GM18511 (cell line): ENCODE measurements at regions not wholly inside any gene's neighbourhood (a gene's known extent, or its start where the extent isn't known, plus 50 kb on each side); places are given as distances from the start of the nearest gene placed in this dataset.
A peak's percentile ranks its signal among the peaks of the same experiment; 100 is the strongest.
"Not testable (repeated sequence)": the region's sequence is repeated elsewhere in the genome, so short reads cannot be mapped to it uniquely, and the experiment has no call there.

Experiments used
- ATAC-seq: cut with Tn5 transposase; IDR thresholded peaks from one replicate; pipeline ENCODE4 v1.9.1; 2021; ENCODE audit warnings: mild to moderate bottlenecking, moderate library complexity; ENCODE audit not compliant: unreplicated experiment

DNA sequence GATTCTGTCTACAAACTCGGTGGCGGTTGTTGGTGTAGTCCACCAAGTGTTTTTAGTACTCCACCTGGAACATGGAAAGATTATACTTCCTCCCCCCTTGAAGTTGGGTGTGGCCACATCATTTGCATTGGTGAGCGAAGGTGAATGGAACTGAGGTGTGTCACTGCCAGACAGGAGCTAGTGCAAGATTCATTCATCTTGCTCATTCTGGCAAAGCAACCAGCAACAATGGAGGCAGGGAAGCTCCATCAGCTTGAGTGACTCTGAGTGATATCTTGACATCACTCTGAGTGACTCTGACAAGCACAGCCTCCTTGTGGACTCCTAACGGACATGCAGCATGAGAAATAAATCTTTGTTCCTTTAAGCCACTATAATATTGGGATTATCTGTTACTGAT, 54.7 kb upstream of the SLC1A4 start:
- no peak for ATAC-seq

GRCh38 chr2:64936809-64937208, 52.4 kb upstream of the SLC1A4 start:
- no peak for ATAC-seq

DNA sequence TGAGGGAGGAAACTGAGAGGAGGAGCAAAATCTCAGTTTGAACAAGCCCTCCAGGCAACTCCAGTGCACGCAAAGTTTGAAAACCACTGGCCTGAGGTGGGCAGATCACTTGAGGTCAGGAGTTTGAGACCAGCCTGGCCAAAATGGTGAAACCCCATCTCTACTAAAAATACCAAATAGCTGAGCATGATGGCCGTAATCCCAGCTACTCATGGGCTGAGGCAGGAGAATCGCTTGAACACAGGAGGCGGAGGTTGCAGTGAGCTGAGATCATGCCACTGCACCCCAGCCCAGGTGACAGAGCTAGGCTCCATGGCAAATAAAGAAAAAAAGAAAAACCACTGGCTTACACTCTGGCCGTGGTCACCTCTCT, 51.9 kb upstream of the SLC1A4 start:
- ATAC-seq, result not testable (repeated sequence)

GRCh38 chr2:64937687-64938491, 51.3 kb upstream of the SLC1A4 start:
- peak; percentile 65 for ATAC-seq

DNA sequence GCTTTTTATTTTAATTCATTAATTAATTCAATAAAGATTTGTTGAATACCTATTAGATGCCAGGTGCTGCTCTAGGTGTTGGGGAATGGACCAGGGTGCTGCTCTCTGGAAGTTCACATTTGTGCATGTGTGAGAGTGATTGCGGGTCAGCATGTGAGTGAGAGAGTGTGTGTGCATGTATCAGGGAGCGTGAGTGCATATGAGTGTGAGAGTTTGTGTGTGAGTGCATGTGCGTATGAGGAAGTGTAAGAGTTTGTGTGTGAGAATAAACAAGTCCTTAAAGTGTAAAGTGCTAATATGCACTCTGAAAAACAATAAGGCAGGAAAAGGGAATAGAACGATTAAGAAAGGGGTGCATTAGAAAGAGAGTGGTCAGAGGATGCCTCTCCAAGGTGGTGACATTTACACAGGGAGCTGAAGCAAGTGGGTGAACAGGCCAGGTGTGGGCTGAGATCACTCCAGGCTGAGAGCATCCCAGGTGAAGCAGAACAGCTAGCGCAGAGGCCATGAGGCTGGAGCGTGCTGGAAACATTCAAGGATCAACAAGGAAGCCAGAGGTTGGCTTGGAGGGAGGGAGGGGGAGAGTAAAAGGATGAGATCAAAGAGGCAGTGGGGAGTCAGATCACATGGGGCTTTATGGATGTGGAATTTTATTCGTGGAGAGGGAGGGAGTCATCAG, 50.5 kb upstream of the SLC1A4 start:
- ATAC-seq, result no peak

- peak; percentile 46 for ATAC-seq
Observed at GRCh38 chr2:64939332-64939917, 49.8 kb upstream of the SLC1A4 start.
